Stimulated activated CD8-positive, alpha-beta memory T cell treated with anti-CD3 and anti-CD28 coated beads, Interleukin-15, amount 100 ng/mL, for 1 hour (primary cell): ENCODE measurements at regions not wholly inside any gene's neighbourhood (a gene's known extent, or its start where the extent isn't known, plus 50 kb on each side); places are given as distances from the start of the nearest gene placed in this dataset.

Experiments
- DNase-seq: peaks from one replicate; pipeline ENCODE4 v3.0.0-alpha.2; 2020; ENCODE audit warnings: low read depth

GRCh38 chr14:98470663-98471062, 801.3 kb downstream of the BCL11B start:
- DNase-seq, result no peak

GRCh38 chr14:98474900-98475299, 797.1 kb downstream of the BCL11B start:
- no peak for DNase-seq

GRCh38 chr14:98477935-98478334, 794.1 kb downstream of the BCL11B start:
- DNase-seq, result no peak

DNA sequence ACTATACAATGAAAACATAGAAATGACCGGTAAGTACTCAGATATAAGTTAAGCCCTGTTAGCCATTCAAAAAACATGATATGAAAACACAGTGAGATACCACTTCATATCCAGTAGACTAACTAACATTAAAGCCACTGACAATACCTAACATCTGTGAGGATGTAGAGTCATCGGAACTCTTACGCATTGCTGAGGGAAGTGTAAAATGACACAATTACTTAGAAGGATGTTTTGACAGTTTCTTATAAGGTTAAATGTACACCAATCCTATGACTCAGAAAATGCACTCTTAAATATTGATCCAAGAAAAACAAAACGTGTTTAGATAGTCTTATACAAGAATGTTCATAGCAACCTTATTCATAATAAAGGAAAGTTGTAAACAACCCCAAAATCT, 782.9 kb downstream of the BCL11B start:
- DNase-seq, result no peak

- no peak for DNase-seq
These were observed 777.4 kb downstream of the BCL11B start for GRCh38 chr14:98494582-98494981.

- no peak for DNase-seq
These were observed 773.7 kb downstream of the BCL11B start for GRCh38 chr14:98498019-98498885.

GRCh38 chr14:98501335-98501734, 770.7 kb downstream of the BCL11B start:
- no peak for DNase-seq

GRCh38 chr14:98501836-98502235, 770.2 kb downstream of the BCL11B start:
- DNase-seq, result no peak

DNA sequence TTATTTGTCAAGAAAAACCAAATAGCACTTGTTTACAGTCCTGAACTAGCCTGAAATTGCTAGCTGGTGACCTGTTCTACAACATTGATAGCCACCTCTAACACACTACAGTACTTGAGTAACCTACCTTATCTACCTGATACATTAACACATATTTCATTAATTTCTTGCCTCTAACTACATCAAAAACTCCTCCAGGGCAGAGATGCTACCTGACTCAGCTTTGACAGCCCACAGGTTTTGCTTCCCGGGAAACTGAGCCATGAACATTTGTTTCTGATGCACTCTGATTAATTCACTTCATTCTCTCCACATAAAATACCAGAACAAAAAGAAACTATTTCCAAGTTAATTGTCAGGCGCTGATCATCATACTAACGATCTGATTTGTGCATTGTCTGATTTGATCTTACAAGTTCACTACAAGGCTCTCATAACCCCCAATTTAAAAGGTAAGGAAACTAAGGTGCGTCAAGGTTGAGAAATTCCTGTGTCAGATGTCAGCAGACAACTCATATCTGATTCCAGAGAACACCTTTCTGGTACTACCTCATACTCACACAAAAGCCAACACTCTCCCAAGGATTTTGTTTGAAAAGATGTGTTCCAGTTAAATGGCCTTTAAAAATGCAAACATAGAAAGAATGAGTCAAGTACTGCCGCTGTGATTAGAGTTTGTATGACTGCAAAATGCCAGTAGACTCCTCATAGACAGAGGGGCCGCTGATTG, 768.7 kb downstream of the BCL11B start:
- DNase-seq, result no peak

DNA sequence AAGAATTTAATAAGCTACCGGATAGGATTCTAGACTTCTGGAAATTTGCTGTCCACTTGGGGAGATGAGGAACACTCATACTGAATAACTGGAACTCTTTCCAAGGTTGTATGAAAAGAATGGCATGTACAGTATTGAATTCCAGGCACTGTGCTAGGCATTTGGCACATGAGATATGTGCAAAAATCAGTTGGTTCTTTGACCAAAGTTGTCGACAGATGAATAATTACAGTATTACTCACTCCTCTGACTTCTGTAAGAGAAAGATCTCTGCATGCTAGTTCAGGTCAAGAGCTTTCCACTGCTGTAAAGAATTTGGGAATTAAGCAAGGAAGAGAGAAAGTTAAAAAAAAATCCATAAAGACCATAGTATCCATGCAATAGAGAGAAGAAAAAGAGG, 764.7 kb downstream of the BCL11B start:
- DNase-seq, result no peak

DNA sequence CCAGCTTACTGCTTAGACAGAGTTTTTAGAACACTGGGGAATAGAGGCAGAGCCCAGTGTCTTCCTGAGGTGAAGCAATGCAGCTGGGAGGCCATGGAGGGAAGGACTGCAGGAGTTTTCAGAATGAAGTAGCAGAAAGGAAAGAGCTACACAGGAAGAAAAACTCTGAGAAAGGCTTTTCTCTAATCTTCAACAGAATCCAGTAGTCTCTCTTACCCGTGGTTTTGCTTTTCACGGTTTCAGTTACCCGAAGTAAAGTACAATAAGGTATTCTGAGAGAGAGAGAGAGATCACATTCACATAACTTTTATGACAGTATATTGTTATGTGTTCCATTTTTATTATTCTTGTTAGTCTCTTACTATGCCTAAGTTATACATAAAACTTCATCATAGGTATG, 761.6 kb downstream of the BCL11B start:
- DNase-seq, result no peak

GRCh38 chr14:98512501-98513251, 759.3 kb downstream of the BCL11B start:
- DNase-seq, result no peak

- DNase-seq, result no peak
These were observed 758.4 kb downstream of the BCL11B start for GRCh38 chr14:98513558-98513957.

- no peak for DNase-seq
These were observed 758.0 kb downstream of the BCL11B start for GRCh38 chr14:98514016-98514415.

GRCh38 chr14:98536256-98536655, 735.7 kb downstream of the BCL11B start:
- DNase-seq, result no peak

DNA sequence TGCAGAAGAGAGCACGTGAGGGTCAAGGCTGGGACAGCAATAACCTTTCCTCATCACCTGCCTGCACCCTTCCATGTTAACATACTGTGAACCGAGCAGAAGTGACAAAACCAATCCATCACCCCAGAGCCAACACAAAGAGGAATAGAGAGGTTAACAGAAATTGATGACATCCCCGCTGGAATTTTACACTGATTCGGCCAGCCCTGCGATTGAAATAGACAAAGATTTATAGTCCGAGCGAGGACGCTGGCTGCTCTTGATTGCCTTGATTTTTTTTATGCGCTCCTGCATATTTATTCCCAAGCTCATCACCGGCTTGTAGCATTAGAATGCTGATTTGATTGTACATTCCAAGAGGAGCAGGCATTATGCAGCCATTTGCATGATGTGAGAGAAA, 729.7 kb downstream of the BCL11B start:
- DNase-seq, result no peak

DNA sequence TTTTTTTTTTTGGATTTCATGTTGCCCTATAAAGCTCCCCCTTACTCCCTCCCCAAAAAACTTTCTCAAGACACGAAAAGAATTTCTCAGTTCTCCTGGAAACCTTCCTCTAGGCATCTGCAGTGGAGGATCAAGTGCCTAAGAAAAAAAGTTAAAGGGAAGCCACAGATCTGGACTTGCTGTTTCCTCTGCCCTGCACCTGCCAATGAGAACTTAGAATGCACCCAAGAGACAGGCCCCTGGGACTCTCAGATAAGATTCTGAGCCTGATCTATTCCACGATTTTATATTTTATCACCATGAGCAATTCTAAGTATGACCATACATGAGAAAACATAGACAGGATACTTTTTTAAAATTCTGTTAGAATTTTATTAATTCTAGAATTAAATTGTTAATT, 728.9 kb downstream of the BCL11B start:
- no peak for DNase-seq

GRCh38 chr14:98544174-98544573, 727.8 kb downstream of the BCL11B start:
- DNase-seq, result no peak

DNA sequence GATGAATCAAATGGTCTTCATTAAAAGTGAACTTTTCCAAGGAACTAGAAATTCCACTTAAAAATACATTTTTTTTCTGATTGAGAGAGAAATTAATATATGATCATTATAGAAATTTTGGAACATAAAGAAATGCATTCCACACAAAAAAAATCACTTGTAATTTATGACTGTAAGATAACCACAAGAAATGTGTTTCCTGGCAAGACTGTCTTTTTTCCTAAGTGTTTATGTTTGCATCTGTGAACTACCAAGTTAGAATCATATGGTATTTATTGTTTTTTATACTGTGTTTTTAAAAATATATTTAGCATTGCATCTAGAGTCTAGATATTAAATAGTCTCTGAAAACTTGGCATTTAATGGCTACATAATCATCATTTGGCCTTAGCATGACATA, 726.8 kb downstream of the BCL11B start:
- DNase-seq, result no peak

- DNase-seq, result no peak
These were observed 723.8 kb downstream of the BCL11B start for GRCh38 chr14:98548071-98548686.

DNA sequence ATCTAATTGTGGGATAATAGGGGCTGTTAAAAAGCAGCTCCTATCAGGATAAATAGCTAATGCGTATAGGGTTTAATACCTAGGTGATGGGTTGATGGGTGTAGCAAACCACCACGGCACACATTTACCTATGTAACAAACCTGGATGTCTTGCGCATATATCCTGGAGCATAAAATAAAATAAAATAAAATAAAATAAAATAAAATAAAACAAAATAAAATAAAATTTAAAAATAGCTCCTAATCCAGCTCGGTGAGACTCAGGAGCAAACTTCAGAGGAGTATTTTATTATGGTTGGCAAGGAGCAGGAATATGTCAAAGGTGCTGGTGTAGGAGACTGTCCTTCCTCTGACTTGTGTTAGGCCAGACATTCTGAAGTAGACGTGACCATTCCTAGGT, 721.0 kb downstream of the BCL11B start:
- no peak for DNase-seq

DNA sequence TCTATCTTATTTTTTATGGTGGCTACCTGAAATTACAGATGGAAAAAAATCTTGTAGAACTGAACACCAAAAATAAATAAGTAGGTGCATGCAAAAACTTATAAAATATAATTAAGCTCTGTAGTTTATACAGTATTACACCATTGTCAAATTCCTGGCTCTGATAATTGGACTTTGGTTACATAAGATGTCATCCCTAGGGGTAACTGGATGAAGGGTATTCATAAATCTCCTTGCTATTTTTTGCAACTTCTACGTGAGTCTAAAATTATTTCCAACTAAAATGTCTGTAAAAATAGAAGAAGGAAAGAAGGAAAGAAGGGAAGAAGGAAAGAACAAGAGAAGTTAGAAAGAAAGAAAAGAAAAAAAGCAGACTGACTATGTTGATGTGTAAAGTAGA, 716.6 kb downstream of the BCL11B start:
- DNase-seq, result no peak
